ENCODE measurements at regions not wholly inside any gene's neighbourhood (a gene's known extent, or its start where the extent isn't known, plus 50 kb on each side); places are given as distances from the start of the nearest gene placed in this dataset.

DNA sequence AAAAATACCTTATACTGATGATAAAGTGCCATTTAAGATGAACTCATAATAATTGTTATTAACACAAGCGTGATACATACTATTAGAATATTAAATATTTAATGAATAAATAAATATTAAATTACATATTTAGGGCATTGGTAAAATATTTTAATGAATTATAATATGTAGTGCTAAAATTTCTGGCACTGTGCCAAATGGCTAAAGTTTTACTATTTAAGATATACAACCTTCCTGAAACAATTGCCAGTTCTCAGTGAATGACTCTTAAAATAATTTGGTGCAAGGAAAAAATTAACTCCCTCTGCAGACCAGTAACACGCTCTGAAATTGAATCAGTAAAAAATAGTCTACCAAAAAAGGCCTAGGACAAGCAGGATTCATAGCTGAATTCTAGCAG, 428.9 kb upstream of the ATXN7L3B start:
- H3K4me2 ChIP-seq (ENCODE audit: insufficient read depth, insufficient read length, low read length) = no peak overlapping the region
- no peaks in the 10 kb centered on the region for H3K79me2 ChIP-seq (ENCODE audit: insufficient read depth, low read length)
- H3K23me2 ChIP-seq (ENCODE audit: insufficient read length, low read depth, low read length, poor library complexity, severe bottlenecking) = no peaks in the 10 kb centered on the region
- H2BK120ac ChIP-seq (ENCODE audit: low read depth, low read length, poor library complexity, severe bottlenecking) = no peak overlapping the region
- H2AFZ ChIP-seq (ENCODE audit: low read length) = no peak overlapping the region
- H3K27me3 ChIP-seq (ENCODE audit: insufficient read depth, low read length) = no peaks in the 10 kb centered on the region
- no peak overlapping the region for H3K27ac Mint-ChIP-seq
- H3K4me1 Mint-ChIP-seq = no peaks in the 10 kb centered on the region; a peak in 1 of 4 replicates
- H2BK5ac ChIP-seq (ENCODE audit: insufficient read length, low read length) = no peak overlapping the region
- TF ChIP-seq, protein P1, sequence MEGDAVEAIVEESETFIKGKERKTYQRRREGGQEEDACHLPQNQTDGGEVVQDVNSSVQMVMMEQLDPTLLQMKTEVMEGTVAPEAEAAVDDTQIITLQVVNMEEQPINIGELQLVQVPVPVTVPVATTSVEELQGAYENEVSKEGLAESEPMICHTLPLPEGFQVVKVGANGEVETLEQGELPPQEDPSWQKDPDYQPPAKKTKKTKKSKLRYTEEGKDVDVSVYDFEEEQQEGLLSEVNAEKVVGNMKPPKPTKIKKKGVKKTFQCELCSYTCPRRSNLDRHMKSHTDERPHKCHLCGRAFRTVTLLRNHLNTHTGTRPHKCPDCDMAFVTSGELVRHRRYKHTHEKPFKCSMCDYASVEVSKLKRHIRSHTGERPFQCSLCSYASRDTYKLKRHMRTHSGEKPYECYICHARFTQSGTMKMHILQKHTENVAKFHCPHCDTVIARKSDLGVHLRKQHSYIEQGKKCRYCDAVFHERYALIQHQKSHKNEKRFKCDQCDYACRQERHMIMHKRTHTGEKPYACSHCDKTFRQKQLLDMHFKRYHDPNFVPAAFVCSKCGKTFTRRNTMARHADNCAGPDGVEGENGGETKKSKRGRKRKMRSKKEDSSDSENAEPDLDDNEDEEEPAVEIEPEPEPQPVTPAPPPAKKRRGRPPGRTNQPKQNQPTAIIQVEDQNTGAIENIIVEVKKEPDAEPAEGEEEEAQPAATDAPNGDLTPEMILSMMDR (conservative IDR thresholded peaks at IDR 0.05) = no peak
- H3K4ac ChIP-seq (ENCODE audit: low read depth, low read length) = no peak overlapping the region
- no peaks in the 10 kb centered on the region for H4K20me1 ChIP-seq (ENCODE audit: control insufficient read depth, insufficient read depth, insufficient read length)
- H2BK15ac ChIP-seq (ENCODE audit: low read depth, low read length) = no peak overlapping the region
- H4K5ac ChIP-seq (ENCODE audit: insufficient read length, low read depth, low read length) = no peak overlapping the region
- no peaks in the 10 kb centered on the region for H3K4me1 ChIP-seq (ENCODE audit: insufficient read depth, low read length)
- no peak overlapping the region for H3T11ph ChIP-seq (ENCODE audit: low read length)
- H3K27me3 Mint-ChIP-seq (ENCODE audit: low read depth) = no peaks in the 10 kb centered on the region
- H4K91ac ChIP-seq (ENCODE audit: insufficient read length, low read depth, low read length) = no peak overlapping the region
- H3K27ac ChIP-seq (ENCODE audit: insufficient read length, low read depth, low read length) = no peak overlapping the region
- H3K9me3 ChIP-seq (ENCODE audit: control insufficient read depth, low read depth, low read length) = no peaks in the 10 kb centered on the region
- no peaks in the 10 kb centered on the region for H3K36me3 Mint-ChIP-seq (ENCODE audit: insufficient read depth in 1 of 3, low read depth in 3 of 3)
- H2BK20ac ChIP-seq (ENCODE audit: low read depth, low read length, poor library complexity, severe bottlenecking) = no peak overlapping the region
- H3K56ac ChIP-seq (ENCODE audit: insufficient read length, low read depth, low read length) = no peak overlapping the region
- no peak overlapping the region for H2BK12ac ChIP-seq (ENCODE audit: insufficient read length, low read depth, low read length)
- no peak overlapping the region for H3K4me3 Mint-ChIP-seq
- H3K9ac ChIP-seq (ENCODE audit: extremely low read depth, insufficient read length, low read length) = no peak overlapping the region
- H2AK5ac ChIP-seq (ENCODE audit: insufficient read length, low read length) = no peak overlapping the region
- WGBS (ENCODE audit: extremely low coverage, insufficient read length, low lambda C conversion rate) = no CpG with 5 or more reads among the region's 2 CpGs
- H3K79me1 ChIP-seq (ENCODE audit: insufficient read depth, low read depth, low read length, poor library complexity, severe bottlenecking) = no peaks in the 10 kb centered on the region
- no peak overlapping the region for H3K18ac ChIP-seq (ENCODE audit: insufficient read length, low read depth, low read length)
- H3K14ac ChIP-seq (ENCODE audit: insufficient read depth, low read length) = no peak overlapping the region
- no peaks in the 10 kb centered on the region for H3K9me3 Mint-ChIP-seq
- no peak overlapping the region for H3K23ac ChIP-seq (ENCODE audit: insufficient read length, low read depth, low read length)
- no peak for DNase-seq
- no peak overlapping the region for H4K8ac ChIP-seq (replicated peaks; ENCODE audit: insufficient read length, low read depth, low read length)

Data from H9 (cell line).